COLO829 (cell line): ENCODE measurements at regions not wholly inside any gene's neighbourhood (a gene's known extent, or its start where the extent isn't known, plus 50 kb on each side); places are given as distances from the start of the nearest gene placed in this dataset.

Experiments
- DNase-seq: peaks from one replicate; pipeline ENCODE4 v3.0.0; 2012; ENCODE audit warnings: low spot score

DNA sequence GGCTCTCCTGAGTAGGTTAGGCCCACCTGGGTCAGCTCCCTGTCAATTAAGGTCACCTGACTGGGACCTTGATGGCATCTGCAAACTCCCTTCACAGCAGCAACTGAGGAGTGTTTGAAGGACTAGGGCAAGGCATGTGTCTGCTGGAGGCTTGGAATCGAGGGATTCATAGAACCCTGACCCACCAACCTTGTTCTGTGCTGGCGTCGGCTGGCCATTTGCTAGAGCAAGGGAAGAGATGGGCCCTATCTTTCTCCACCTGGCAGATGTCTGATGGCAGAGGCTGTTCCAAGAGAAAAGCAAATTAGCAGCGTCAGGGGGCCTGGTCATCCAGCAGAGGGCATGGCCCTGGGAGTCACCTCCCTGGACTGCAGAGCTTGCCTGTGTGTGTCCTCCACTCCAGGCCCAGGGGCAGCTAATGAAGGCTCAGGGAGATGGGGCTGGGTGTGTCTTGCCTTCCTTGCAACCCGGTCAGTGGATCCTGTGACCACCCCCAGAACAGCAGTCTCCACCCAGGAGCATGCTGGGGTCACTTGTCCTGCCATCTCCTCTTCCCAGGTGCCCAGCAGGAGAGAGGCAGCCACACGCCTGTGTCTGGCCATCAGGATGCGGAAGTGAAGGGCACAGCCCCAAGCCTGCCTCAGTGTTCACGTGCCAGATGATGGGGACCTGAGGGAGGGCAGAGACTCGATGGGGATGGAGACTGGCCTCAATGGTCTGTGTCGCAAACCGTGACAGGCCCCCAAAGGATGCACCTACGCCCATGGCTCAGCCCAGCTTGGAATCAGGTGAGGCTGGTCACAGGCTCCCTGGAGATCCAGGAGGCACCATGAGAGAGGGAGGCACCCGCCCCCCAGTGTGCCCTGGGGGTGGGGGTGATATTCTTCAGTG is 53.9 kb downstream of the BARX1 start:
- DNase-seq = no peak

DNA sequence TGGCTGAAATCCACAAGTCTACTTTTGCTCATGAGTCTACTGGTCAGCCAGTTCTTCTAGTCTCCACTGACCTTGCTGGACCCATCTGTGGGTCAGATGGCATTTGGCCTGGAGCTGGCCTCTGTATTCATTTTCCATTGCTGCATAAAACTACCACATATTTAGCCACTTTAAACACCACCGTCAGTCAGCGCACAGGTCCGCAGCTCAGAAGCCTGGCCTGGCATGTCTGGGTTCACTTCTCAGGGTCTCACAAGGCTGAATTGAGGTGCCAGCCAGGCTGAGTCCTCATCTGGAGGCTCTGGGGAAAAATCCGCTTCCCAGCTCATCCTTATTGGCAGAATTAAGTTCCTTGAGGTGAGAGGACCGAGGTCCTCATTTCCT is 54.7 kb downstream of the BARX1 start:
- DNase-seq = no peak

DNA sequence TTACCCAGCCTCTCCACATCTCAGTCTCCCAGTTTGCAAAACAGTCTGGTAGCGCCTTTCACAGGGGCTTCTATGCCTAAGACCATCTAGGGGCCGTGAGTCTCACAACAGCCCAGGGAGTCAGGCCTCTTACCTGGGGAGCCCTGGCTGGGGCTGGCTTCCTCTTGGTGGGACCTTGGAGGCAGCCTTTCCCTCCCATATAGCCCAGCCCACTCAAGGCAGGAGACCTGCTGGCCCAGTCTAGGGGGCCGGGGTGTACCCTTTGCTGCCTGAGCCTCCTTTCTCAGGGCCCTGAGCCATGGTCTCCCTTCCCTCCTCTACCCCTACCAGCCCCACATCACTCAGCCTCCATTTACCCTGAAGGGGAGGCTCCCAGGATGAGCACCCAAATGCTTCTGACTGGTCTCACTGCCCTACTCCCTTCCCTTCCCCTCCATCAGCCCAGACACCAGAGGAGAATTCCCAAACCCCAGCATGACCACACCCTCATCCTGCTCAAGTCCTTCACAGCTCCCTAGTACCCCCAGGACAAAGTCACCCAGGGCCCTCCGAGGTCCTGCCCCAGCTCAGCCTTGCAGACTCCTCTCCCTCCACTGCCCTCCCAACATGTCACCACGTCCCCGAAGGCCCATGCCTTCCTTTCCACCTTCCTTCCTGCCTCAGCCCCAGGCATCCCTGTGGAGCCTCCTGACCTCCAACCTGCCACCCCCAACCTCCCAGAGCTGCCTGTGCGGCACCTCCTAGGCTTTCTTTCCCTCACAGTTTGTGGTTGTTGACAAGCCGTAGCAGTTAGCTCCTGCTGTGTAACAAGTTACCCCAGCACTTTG is 55.3 kb downstream of the BARX1 start:
- DNase-seq = no peak

DNA sequence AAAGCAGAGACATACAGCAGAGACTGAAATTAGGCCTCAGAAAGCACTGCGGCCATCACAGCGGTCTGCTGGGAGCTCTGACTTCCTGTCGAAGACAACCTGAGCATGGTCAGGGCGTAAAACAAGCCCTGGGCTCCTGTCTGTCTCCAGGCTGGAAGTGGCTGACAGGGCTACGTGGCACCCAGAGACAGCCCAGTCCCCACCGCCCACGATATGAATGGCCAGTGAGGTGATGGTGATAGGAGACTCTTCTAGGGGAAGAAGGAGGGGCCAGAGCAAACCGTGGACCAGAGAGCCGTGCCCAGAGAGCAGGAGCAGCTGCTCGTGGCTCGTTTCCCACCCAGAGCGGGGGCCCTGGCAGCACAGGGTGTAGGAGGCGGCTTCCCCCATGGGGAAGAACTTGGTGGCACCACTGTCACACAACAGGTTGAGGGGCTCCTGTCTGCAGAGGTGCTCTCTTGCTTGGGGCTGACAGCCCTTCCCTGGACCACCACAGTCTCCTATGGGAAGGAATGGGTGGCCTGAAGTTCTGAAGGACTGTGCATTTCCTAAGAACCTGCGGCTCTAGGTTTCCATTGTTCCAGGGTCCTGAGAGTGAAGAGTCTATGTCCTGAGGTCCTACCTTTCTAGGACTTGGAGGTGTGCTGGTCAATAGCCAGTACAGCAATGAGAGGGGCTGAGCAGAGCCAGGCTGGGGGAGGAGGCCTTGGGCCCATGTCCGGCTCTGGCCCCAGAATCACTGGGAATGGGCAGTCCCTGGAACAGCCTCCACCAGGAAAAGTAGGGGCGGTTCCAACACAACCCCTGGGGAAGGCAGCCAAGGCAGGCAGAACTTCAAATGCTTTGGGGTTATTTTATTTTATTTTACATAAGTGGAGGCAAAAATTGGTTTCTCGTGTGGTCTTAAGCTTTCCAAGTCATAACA is 56.4 kb downstream of the BARX1 start:
- DNase-seq = no peak

DNA sequence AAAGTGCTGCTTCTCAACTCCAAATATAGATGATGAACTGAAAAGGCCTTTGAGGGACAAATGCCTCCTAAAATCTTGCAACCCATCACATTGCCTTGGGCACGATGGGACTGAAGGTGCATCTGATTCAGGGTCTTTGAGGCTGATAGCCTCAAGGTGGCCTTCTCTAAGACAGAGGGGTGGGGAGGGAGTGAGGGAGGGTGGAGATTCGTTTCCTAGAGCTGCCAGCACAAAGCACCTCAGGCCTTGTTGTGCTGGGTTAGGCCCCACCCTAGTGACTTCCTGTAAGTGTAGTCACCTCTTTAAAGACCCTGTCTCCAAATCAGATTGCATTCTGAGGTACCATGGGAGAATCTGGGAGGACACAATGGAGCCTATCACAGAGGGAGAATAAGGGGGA is 57.1 kb downstream of the BARX1 start:
- no peak for DNase-seq

DNA sequence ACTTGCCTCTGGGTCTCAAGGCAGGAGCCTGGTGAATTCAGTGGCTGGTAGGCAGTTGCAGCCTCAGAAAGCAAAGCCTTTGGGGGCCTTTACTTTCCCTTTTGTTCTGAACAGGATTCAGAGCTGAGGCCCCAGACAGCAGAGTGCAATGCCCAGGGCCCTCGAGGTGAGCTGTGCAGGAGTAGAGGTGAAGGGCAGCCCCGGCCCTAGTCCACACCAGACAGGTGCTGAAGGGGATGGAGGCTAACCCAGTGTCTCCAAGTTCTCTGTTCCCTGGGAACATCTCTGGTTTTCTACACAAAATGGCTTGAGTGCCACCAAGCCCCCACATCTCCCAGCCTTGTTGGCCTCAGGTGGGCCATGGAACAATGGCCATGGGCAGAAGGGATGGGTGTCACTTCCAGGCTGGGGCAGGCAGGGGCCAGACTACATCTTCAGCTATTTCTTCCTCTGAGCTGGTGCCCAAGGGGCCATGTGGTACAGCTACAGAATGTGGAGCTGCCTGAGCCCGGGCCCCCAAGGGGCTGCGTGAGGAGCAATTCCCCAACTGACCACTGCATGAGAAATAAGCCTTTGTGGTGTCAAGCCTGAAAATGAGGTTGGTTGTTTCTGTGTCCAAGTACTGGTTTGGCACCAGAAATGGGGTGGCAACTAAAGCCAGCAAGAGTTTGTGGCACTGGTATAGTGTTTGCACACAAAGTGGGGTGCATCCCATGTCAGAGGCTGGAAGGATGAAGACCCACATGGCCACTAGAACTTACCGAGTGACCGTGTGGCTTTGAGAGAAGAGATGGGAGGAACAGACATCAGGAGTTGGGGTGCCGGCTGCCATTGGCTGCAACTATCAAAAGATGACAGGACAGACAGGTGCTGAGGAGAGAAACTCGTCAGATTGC is 57.8 kb downstream of the BARX1 start:
- DNase-seq = no peak

DNA sequence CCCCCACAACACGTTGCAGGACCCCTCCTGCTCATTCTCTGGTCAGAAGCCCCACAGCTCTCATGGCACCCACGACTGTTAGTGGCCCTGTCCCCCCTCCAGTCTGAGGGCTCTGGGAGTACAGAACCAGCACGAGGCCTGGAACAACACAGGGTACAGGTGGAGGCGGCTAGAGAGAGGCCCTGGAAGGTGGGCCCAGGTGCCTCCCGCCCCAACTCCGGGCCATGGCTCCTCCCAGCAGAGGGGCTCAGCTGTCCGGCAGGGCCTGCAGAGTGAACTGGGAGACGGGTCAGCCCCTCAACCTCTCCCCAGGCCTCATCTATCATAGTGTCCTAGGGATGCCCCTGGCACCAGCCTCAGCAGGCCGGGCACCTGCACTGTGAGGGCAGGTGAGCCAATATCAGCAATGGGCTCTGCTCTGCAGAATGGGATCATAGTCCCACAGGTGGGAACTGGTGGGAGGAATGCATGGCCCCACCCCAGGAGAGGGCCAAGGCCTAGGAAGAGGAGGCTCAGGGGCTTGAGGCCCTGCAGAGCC is 58.6 kb downstream of the BARX1 start:
- DNase-seq = no peak

DNA sequence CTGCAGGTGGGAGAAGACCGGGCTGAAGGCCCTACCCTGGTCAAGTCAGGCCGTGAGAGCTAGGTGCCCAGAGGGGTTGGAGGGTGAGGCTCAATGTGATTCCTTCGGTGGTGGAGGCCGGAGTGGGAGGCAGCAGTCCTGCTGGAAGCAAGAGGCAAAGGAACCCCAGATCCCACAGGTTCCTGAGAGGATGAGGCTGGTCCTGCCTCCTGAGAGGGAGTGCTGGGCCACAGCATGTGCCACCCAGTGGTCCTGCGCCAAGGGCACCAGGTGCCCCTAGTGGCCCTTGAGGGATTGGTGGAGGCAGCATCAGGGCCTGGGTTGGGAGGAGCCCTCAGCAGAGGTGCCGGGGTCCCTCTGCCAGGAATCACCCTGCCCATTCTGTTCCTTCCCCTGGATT is 59.1 kb downstream of the BARX1 start:
- no peak for DNase-seq

DNA sequence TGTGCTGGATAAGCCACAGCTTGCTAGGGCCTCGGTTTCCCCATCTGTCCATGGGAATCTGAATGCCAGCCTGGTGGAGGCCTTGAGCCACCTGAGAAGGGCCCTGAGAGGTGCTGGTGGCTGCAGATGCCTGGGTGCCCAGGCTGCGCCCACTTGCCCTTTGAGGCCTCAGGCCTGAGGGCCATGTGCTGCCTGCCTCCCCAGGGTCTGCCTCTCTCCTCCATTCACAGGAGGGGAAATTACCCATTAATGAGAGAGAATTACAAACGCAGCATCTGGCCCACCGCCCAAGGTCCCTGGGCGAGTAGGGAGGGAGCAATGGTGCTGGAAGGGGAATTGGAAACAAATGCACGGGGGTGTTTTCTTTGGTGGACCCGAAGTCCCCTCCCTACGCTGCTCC is 59.6 kb downstream of the BARX1 start:
- DNase-seq = no peak

DNA sequence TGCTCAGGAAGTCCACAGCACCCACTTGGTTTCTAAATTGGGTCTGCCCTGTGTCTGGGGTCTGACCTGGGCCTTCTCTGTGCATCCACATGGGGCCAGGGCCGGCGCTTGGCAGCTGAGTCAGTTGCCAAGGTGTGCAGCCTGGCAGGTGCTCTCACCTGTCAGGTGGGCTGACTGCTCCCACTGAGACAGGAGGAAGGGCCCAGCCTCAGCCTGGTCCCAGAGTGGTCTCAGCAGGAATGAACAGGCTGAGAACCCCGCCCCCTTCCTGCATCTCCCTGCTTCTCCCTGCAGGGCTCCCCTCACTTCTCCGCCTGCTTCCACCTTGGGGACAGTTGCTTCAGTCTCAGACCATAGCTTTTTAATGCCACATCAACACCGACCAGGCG is 60.5 kb downstream of the BARX1 start:
- DNase-seq = no peak

DNA sequence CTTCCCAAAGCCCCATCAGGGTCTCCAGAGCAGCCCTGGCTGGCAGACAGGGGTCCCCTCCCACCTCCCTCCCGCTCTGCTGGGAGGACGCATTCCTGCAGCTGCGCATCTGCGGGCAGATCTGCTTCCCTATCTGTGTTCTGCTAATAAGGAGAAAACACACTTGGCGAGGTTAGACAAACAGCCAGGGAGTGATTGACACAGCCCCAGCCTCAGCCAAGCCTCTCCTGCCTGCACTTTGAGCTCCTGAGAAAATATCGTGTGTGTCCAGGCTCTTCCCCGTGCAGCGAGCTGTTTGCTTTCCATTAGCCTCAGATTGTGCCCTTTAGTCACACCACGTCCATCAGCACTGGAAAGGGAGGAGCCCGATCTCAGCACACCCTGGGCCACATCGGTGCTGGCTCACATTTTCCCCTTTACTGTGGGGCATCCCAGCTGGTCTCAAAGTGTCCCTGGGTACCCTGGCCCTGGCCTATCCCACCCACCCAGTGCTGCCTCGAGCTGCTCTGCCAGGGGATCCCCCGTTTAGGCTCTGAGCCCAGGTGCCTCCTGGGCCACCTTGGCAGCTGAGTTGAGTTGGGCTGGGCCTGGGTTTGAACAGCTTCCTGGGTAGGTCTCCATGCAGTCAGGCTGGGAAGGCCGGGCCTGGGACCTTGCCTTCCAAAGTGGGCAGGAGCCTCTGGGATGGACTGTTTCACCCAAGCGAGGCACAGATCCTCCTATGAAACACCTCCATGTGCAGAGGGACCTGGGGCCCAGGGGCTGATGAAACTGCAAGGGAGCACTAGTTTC is 61.1 kb downstream of the BARX1 start:
- DNase-seq = no peak

DNA sequence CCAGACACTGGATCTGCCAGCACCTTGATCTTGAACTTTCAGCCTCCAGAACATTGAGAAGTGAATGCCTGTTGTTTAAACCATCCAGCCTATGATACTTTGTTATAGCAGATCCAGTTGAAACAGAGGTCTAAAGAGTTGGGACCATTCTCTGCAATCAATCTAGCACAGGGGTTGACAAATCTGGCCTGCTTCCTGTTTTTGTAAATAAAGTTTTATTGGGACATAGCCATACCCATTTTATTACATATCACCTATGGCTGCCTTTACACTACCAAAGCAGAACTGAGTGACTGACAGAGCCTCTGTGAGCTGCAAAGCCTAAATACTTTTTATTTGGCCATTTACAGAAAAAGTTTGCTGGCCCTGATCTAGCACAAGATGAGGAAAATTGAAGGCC is 62.0 kb downstream of the BARX1 start:
- no peak for DNase-seq

DNA sequence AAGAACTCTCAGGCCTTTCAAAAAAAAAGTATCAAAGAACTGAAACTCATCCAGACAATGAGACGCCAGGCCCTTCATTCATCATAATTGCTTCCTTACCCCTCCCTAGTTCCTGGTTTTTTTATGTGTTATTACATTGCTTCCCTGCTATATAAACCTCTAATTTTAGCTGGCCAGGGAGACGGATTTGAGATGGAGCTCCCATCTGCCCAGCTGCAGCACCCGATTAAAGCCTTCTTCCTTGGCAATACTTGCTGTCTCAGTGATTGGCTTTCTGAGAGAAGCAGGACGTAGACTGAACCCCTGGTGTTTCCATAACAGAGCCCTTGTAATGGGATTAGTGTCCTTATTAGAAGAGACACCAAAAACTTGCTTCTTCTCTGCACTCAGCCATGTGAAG is 62.4 kb downstream of the BARX1 start:
- no peak for DNase-seq

DNA sequence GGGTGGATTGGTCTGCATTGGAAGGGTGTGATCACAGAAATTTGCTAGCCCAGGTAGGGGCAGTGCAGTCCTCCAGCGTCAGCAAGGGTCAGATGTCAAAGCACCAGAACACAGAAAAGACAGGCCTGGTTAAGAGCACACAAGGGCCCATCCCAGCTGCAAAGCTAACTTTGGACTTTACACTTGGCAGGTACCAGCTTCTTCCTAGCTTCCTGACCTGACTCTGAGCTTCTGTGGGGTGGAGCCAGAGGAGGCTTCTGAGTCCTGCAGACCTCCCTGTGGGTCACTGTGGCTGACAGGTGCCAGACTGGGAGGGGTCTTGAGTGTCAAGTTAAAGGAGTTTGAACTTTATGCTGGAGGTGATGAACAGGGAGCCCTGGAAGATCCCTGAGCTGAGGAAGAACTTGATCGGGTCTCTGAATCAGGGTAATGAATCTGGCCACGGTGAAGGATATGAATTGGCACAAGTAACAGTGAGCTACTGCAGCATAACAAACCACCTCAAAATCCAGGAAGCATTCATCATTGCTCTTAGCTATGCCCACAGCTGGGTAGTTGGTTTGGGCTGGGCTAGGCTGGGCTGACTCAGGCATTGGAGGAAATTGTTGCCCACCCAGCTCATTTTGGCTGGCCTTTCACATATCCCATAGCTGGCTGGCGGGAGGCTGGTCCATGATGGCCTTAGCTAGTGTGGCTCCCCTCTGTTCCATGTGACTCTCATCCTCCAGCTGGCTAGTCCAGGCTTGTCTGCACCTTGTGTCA is 63.4 kb downstream of the BARX1 start:
- DNase-seq = no peak

DNA sequence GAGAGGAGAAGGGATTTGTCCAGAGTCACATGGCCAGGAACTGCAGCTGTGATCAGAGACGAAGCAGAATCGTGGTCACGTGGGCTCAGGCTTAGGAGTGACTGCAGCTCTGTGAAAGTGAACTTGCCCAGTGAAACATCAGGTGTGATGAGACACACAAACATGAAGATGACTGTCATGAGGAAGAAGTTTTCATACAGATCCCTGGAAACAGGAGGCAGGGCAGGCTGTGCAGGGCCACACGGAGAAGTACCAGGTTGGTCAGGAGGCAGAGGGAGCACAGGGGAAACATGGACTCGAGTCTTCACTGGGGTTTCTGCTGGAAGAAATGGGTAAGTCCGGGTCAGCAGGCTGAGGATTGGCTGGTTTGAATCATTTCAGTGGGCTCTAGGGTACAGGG is 64.1 kb downstream of the BARX1 start:
- no peak for DNase-seq

DNA sequence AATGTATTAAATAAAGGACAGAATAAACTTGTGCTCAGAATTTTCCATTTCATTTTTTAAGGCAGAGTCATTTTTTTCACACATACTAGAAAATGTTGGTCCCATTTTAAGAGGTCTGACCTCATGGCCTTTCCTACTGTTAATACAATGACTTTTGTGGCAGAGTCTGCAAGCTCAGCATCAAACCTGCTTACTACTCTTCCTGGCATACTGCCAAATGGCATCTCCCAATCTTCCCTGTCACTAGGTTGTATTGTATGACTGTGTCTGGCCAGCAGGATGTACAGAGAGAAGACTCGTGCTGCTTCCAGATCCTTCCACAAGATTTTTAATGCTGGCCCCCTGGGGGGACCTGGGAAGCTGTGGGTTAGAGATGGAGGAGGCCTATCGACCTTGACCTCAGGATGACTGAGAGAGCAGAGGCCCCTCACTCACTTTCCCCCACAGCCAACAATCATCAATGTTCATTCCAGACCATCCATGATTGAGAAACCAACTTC is 64.7 kb downstream of the BARX1 start:
- no peak for DNase-seq

DNA sequence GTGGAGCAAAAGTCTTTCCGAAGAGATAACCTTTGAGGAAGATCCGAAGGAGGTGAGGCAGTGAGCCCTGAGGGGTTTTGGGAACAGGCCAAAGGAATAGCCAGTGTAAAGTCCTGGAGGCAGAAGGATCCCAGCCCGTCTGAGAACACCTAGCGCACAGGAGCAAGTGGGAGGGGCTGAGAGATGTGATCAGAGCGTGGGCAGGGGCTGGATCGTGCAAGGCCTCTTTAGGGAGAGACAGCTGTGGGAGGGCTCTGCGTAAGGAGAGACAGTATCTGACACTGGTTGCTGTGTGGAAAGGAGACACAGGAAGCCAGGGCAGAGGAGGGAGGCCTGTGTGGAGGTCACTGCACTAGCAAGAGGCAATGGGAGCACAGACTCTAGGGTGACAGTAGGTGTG is 68.2 kb downstream of the BARX1 start:
- DNase-seq = no peak

DNA sequence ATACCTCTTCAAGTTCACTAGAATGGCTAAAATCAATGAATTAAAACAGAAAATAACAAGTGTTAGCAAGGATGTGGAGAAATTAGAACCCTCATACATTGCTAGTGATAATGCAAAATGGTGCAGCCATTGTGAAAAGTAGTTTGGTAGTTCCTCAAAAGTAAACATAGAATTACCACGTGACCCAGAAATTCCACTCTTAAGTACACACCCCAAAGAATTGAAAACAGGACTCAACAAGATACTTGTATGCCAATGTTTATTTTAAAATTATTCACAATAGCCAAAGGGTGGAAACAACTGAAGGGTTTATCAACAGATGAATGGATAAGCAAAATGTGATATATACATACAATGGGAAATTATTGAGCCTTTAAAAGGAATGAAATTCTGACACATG is 70.3 kb downstream of the BARX1 start:
- DNase-seq = no peak
